ENCODE measurements at regions not wholly inside any gene's neighbourhood (a gene's known extent, or its start where the extent isn't known, plus 50 kb on each side); places are given as distances from the start of the nearest gene placed in this dataset.
A peak's percentile ranks its signal among the peaks of the same experiment; 100 is the strongest.
"Not testable (repeated sequence)": the region's sequence is repeated elsewhere in the genome, so short reads cannot be mapped to it uniquely, and the experiment has no call there.

DNA sequence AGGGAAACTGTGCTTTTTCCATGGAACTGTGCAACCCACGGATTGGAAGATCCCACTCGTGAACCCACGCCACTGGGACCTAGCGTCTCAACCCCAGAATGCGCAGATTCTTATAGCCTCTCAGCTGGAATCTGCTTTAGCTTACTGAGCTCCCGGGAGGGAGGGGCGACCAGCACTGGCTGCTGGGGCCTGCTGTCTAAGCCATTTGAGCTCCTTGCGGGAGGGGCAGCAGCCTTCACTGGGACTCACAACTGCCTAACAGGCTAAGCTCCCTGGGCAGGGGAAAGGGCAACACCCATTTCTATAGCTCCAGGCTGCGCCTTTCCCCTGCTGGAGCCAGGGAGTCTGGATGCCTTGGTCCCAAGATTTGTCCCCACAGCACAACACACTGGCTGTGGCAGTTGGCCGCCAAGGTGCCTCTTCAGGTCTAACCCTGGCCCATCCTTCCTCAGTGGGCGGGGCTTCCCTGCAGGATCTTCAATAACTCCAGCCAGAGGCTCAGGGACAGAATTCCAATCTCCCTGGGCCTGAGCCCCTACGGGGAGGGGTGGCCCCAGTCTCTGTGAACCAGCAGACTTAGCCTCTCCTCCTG is 451.7 kb upstream of the PITX2 start:
- H3K9me3 ChIP-seq (ENCODE audit: low read length): no peaks in the 10 kb centered on the region
- H3K9me3 Mint-ChIP-seq: peaks cover 6 to 27% (median 8%) of the 10 kb centered on the region in 5 donors
- no peaks in the 10 kb centered on the region for H3K36me3 ChIP-seq (ENCODE audit: insufficient read depth, low read length)
- H3K4me3 ChIP-seq (ENCODE audit: low read length): no peak overlapping the region
- peak in 1 of 5 donors; percentile 23 for DNase-seq
- ChIA-PET POLR2A (no interaction called here), CTCF (no interaction called here)
- H3K36me3 Mint-ChIP-seq: no peaks in the 10 kb centered on the region
- no peaks in the 10 kb centered on the region for H3K27me3 Mint-ChIP-seq
- no peaks in the 10 kb centered on the region for H3K4me1 Mint-ChIP-seq
- no peaks in the 10 kb centered on the region for H3K27me3 ChIP-seq (ENCODE audit: insufficient read depth, low read length, poor library complexity, severe bottlenecking)
- no peak overlapping the region for H3K4me3 Mint-ChIP-seq
- H3K4me1 ChIP-seq (ENCODE audit: insufficient read depth, low read length): no peaks in the 10 kb centered on the region
- H3K27ac Mint-ChIP-seq: no peak overlapping the region
- H3K27ac ChIP-seq (ENCODE audit: low read depth, low read length): no peak overlapping the region

DNA sequence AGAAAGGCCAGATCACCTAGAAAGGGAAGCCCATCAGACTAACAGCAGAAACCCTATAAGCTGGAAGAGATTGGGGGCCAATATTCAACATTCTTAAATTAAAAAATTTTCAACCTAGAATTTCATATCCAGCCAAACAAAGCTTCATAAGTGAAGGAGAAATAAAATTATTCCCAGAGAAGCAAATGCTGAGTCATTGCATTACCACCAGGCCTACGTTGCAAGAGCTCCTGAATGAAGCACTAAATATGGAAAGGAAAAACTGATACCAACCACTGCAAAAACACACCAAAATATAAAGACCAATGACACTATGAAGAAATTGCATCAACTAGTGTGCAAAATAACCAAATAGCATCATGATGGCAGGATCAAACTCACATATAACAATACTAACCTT is 453.4 kb upstream of the PITX2 start:
- H3K27me3 ChIP-seq (ENCODE audit: insufficient read depth, low read length, poor library complexity, severe bottlenecking); H3K4me3 ChIP-seq (ENCODE audit: low read length); CTCF ChIA-PET; H3K27ac ChIP-seq (ENCODE audit: low read depth, low read length); DNase-seq; H3K36me3 Mint-ChIP-seq; H3K9me3 ChIP-seq (ENCODE audit: low read length); H3K36me3 ChIP-seq (ENCODE audit: insufficient read depth, low read length); H3K4me1 Mint-ChIP-seq; H3K4me3 Mint-ChIP-seq; H3K4me1 ChIP-seq (ENCODE audit: insufficient read depth, low read length); POLR2A ChIA-PET; H3K27ac Mint-ChIP-seq; H3K27me3 Mint-ChIP-seq: not testable (repeated sequence)
- H3K9me3 Mint-ChIP-seq: peaks cover 6 to 31% (median 8%) of the 10 kb centered on the region in 5 donors

- Mint-ChIP-seq H3K4me3 (no peak overlapping the region), H3K27ac (no peak overlapping the region), H3K36me3 (no peaks in the 10 kb centered on the region), H3K4me1 (no peaks in the 10 kb centered on the region), H3K9me3 (peaks cover 0 to 20% (median 0%) of the 10 kb centered on the region in 5 donors), H3K27me3 (no peaks in the 10 kb centered on the region)
- Histone ChIP-seq H3K27me3 (ENCODE audit: insufficient read depth, low read length, poor library complexity, severe bottlenecking) (no peaks in the 10 kb centered on the region), H3K36me3 (ENCODE audit: insufficient read depth, low read length) (no peaks in the 10 kb centered on the region), H3K9me3 (ENCODE audit: low read length) (no peaks in the 10 kb centered on the region), H3K4me1 (ENCODE audit: insufficient read depth, low read length) (no peaks in the 10 kb centered on the region), H3K27ac (ENCODE audit: low read depth, low read length) (no peak overlapping the region), H3K4me3 (ENCODE audit: low read length) (no peak overlapping the region)
- CTCF ChIA-PET: no interaction called here
- POLR2A ChIA-PET: no interaction called here
- no peak for DNase-seq
These were observed 485.3 kb upstream of the PITX2 start for GRCh38 chr4:111108153-111108552.

DNA sequence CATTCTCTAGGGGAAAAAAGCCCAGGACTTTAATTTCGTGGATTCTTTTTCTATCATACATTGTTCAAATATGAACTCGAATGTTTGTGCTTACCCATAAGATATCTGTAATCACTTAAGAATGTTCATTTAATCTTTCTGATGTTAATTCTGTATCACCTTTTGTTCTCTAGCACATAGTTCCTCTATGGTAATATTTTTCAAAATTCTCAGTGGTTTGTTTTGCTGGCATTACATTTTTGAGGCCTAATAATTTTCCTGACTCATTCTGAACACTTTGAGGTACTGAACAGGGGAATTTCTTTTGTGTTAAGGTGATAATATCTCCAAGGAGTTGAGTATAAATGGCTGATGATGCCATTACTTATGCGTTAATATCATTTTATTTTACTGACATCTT is 490.7 kb upstream of the PITX2 start:
- no peak for DNase-seq
- Histone ChIP-seq H3K27me3 (ENCODE audit: insufficient read depth, low read length, poor library complexity, severe bottlenecking) (no peaks in the 10 kb centered on the region), H3K36me3 (ENCODE audit: insufficient read depth, low read length) (no peaks in the 10 kb centered on the region), H3K4me1 (ENCODE audit: insufficient read depth, low read length) (no peaks in the 10 kb centered on the region), H3K4me3 (ENCODE audit: low read length) (no peak overlapping the region), H3K9me3 (ENCODE audit: low read length) (no peaks in the 10 kb centered on the region), H3K27ac (ENCODE audit: low read depth, low read length) (no peak overlapping the region)
- no peak overlapping the region for H3K4me3 Mint-ChIP-seq
- H3K36me3 Mint-ChIP-seq: no peaks in the 10 kb centered on the region
- POLR2A ChIA-PET: no interaction called here
- H3K9me3 Mint-ChIP-seq: peaks cover 3 to 30% (median 3%) of the 10 kb centered on the region in 5 donors
- no peaks in the 10 kb centered on the region for H3K4me1 Mint-ChIP-seq
- CTCF ChIA-PET: no interaction called here
- H3K27me3 Mint-ChIP-seq: no peaks in the 10 kb centered on the region
- H3K27ac Mint-ChIP-seq: no peak overlapping the region

DNA sequence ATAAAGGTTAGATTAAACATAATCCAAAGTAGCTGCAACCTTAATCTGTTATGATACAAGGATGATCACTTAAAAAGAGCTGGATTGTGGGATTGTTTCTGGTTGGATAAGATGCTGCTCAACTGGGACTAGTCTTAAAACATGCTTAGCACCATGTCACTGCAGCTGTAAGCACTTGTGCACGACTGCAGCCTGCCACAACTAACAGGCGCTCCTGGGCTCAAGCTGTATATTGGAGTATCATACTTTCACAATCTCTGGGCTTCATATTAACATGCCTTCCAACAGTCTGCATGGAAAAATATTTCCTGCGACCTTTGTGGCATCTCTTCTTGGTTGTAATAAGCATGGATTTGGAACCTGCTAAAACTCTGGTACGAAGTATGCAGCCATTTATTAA is 493.0 kb upstream of the PITX2 start:
- Histone ChIP-seq H3K9me3 (ENCODE audit: low read length) (no peaks in the 10 kb centered on the region), H3K36me3 (ENCODE audit: insufficient read depth, low read length) (no peaks in the 10 kb centered on the region), H3K4me1 (ENCODE audit: insufficient read depth, low read length) (no peaks in the 10 kb centered on the region), H3K27ac (ENCODE audit: low read depth, low read length) (no peak overlapping the region), H3K27me3 (ENCODE audit: insufficient read depth, low read length, poor library complexity, severe bottlenecking) (no peaks in the 10 kb centered on the region), H3K4me3 (ENCODE audit: low read length) (no peak overlapping the region)
- ChIA-PET POLR2A (no interaction called here), CTCF (no interaction called here)
- Mint-ChIP-seq H3K9me3 (peaks cover 7 to 19% (median 9%) of the 10 kb centered on the region in 5 donors), H3K4me1 (no peaks in the 10 kb centered on the region), H3K4me3 (no peak overlapping the region), H3K27ac (no peak overlapping the region), H3K27me3 (no peaks in the 10 kb centered on the region), H3K36me3 (no peaks in the 10 kb centered on the region)
- DNase-seq: no peak

DNA sequence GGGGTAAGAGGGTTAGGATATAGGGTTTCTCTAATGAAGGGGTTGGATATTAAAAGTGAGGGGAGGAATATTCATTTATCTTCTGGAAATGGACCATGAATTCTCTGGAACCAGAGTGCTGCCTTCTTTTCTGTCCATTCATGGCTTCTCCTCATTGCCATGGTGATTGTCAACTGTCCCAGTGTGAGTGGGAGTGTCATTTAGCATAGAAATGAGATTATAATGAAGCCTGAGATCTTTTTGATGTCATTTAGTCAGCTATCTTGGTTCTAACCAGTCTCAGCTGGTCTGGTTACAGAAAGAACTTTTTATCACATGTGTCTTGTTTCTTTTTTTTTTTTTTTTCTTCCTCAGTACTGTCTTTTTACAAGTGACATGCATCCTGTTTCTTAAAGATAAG is 497.3 kb upstream of the PITX2 start:
- H3K4me1 Mint-ChIP-seq: no peaks in the 10 kb centered on the region
- H3K9me3 ChIP-seq (ENCODE audit: low read length): no peaks in the 10 kb centered on the region
- no peaks in the 10 kb centered on the region for H3K36me3 ChIP-seq (ENCODE audit: insufficient read depth, low read length)
- ChIA-PET CTCF (no interaction called here), POLR2A (no interaction called here)
- no peak for DNase-seq
- H3K4me3 Mint-ChIP-seq: no peak overlapping the region
- no peak overlapping the region for H3K27ac ChIP-seq (ENCODE audit: low read depth, low read length)
- no peaks in the 10 kb centered on the region for H3K27me3 Mint-ChIP-seq
- H3K27me3 ChIP-seq (ENCODE audit: insufficient read depth, low read length, poor library complexity, severe bottlenecking): no peaks in the 10 kb centered on the region
- H3K36me3 Mint-ChIP-seq: no peaks in the 10 kb centered on the region
- no peak overlapping the region for H3K27ac Mint-ChIP-seq
- peaks cover 7 to 11% (median 8%) of the 10 kb centered on the region in 5 donors for H3K9me3 Mint-ChIP-seq
- no peak overlapping the region for H3K4me3 ChIP-seq (ENCODE audit: low read length)
- no peaks in the 10 kb centered on the region for H3K4me1 ChIP-seq (ENCODE audit: insufficient read depth, low read length)

DNA sequence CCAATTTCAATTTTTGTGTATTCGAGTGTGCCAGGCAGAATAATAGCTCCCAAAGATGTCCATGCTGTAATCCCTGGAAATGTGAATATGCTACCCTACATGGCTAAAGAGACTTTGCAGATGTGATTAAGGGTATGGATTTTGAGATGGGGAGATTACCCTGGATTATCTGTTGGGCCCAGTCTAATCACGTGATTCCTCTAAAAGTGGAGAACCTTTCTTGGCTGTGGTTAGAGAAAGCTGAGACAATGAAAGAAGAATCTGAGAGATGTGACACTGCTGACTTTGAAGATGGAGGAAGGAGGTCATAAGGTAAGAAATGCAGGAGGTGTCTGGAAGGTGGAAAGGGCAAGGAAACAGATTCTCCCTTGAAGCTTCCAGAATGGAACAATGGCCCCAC is 503.5 kb upstream of the PITX2 start:
- Histone ChIP-seq H3K27ac (ENCODE audit: low read depth, low read length) (no peak overlapping the region), H3K9me3 (ENCODE audit: low read length) (no peaks in the 10 kb centered on the region), H3K36me3 (ENCODE audit: insufficient read depth, low read length) (no peaks in the 10 kb centered on the region), H3K4me3 (ENCODE audit: low read length) (no peak overlapping the region), H3K4me1 (ENCODE audit: insufficient read depth, low read length) (no peaks in the 10 kb centered on the region), H3K27me3 (ENCODE audit: insufficient read depth, low read length, poor library complexity, severe bottlenecking) (no peaks in the 10 kb centered on the region)
- H3K4me1 Mint-ChIP-seq: no peaks in the 10 kb centered on the region
- no peak overlapping the region for H3K4me3 Mint-ChIP-seq
- CTCF ChIA-PET: no interaction called here
- H3K36me3 Mint-ChIP-seq: no peaks in the 10 kb centered on the region
- no peaks in the 10 kb centered on the region for H3K27me3 Mint-ChIP-seq
- no peak overlapping the region for H3K27ac Mint-ChIP-seq
- POLR2A ChIA-PET: no interaction called here
- no peak for DNase-seq
- H3K9me3 Mint-ChIP-seq: peaks cover 0 to 7% (median 0%) of the 10 kb centered on the region in 5 donors

- no peaks in the 10 kb centered on the region for H3K36me3 ChIP-seq (ENCODE audit: insufficient read depth, low read length)
- Mint-ChIP-seq H3K36me3 (no peaks in the 10 kb centered on the region), H3K27ac (no peak overlapping the region), H3K4me3 (no peak overlapping the region), H3K4me1 (no peaks in the 10 kb centered on the region), H3K9me3 (peaks cover 0 to 8% (median 0%) of the 10 kb centered on the region in 5 donors), H3K27me3 (no peaks in the 10 kb centered on the region)
- no peak overlapping the region for H3K4me3 ChIP-seq (ENCODE audit: low read length)
- CTCF ChIA-PET: no interaction called here
- H3K27ac ChIP-seq (ENCODE audit: low read depth, low read length): no peak overlapping the region
- no peak for DNase-seq
- H3K27me3 ChIP-seq (ENCODE audit: insufficient read depth, low read length, poor library complexity, severe bottlenecking): no peaks in the 10 kb centered on the region
- H3K4me1 ChIP-seq (ENCODE audit: insufficient read depth, low read length): no peaks in the 10 kb centered on the region
- POLR2A ChIA-PET: no interaction called here
- no peaks in the 10 kb centered on the region for H3K9me3 ChIP-seq (ENCODE audit: low read length)
These were observed 505.0 kb upstream of the PITX2 start for GRCh38 chr4:111127841-111128240.

DNA sequence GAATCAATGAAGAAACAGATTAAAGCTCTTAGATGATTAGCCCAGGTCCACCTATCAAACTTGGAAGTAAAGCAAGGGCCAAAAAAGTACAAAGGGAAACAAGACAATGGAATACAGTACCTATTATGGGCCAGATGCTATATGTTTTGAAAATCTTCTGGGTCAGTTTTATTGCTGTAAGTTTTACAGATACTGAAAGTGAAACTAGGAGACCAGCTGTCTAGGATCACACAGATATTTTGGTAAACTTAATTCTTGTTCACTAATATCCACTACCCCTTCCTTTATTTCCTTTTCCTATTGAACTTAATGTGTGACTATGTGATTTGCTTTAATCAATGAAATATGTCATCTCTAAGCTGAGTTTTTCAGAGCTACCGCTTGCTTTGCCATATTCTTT is 505.4 kb upstream of the PITX2 start:
- no peaks in the 10 kb centered on the region for H3K27me3 ChIP-seq (ENCODE audit: insufficient read depth, low read length, poor library complexity, severe bottlenecking)
- ChIA-PET POLR2A (no interaction called here), CTCF (no interaction called here)
- H3K9me3 ChIP-seq (ENCODE audit: low read length): no peaks in the 10 kb centered on the region
- no peak for DNase-seq
- no peak overlapping the region for H3K4me3 ChIP-seq (ENCODE audit: low read length)
- no peaks in the 10 kb centered on the region for H3K27me3 Mint-ChIP-seq
- H3K4me1 Mint-ChIP-seq: no peaks in the 10 kb centered on the region
- H3K9me3 Mint-ChIP-seq: peaks cover 0 to 8% (median 0%) of the 10 kb centered on the region in 5 donors
- no peaks in the 10 kb centered on the region for H3K36me3 ChIP-seq (ENCODE audit: insufficient read depth, low read length)
- no peak overlapping the region for H3K27ac ChIP-seq (ENCODE audit: low read depth, low read length)
- no peaks in the 10 kb centered on the region for H3K36me3 Mint-ChIP-seq
- no peak overlapping the region for H3K4me3 Mint-ChIP-seq
- no peaks in the 10 kb centered on the region for H3K4me1 ChIP-seq (ENCODE audit: insufficient read depth, low read length)
- no peak overlapping the region for H3K27ac Mint-ChIP-seq
